ENCODE measurements at regions not wholly inside any gene's neighbourhood (a gene's known extent, or its start where the extent isn't known, plus 50 kb on each side); places are given as distances from the start of the nearest gene placed in this dataset.

DNA sequence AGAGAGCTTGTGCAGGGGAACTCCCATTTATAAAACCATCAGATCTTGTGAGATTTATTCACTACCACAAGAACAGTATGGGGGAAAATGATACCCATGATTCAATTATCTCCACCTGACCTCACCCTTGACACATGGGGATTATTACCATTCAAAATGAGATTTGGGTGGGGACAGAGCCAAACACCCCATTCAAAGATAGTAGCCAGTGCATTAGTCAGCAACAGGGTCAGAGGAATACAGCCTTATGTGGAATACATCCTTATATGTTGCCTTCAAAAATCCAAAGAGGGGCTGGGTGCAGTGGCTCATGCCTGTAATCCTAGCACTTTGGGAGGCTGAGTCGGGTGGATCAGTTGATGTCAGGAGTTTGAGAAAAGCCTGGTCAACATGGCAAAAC is 563.2 kb downstream of the CCDC171 start (continued):
- TF ChIP-seq, protein P1, sequence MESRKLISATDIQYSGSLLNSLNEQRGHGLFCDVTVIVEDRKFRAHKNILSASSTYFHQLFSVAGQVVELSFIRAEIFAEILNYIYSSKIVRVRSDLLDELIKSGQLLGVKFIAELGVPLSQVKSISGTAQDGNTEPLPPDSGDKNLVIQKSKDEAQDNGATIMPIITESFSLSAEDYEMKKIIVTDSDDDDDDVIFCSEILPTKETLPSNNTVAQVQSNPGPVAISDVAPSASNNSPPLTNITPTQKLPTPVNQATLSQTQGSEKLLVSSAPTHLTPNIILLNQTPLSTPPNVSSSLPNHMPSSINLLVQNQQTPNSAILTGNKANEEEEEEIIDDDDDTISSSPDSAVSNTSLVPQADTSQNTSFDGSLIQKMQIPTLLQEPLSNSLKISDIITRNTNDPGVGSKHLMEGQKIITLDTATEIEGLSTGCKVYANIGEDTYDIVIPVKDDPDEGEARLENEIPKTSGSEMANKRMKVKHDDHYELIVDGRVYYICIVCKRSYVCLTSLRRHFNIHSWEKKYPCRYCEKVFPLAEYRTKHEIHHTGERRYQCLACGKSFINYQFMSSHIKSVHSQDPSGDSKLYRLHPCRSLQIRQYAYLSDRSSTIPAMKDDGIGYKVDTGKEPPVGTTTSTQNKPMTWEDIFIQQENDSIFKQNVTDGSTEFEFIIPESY (IDR thresholded peaks at IDR 0.05) = no peak
- TF ChIP-seq HNF4G (IDR thresholded peaks at IDR 0.05) (no peak), FOXA2 (IDR thresholded peaks at IDR 0.05) (no peak), TAF1 (conservative IDR thresholded peaks at IDR 0.05) (no peak), RAD21 (IDR thresholded peaks at IDR 0.05) (no peak), NR2F2 (IDR thresholded peaks at IDR 0.05) (no peak), GABPA (IDR thresholded peaks at IDR 0.05 in 1 of 2, conservative IDR thresholded peaks at IDR 0.05 in 1 of 2) (no peak), JUND (IDR thresholded peaks at IDR 0.05) (no peak), EGR1 (IDR thresholded peaks at IDR 0.05; ENCODE audit: low read depth in 2 of 2) (no peak)
- TF ChIP-seq, protein P2, sequence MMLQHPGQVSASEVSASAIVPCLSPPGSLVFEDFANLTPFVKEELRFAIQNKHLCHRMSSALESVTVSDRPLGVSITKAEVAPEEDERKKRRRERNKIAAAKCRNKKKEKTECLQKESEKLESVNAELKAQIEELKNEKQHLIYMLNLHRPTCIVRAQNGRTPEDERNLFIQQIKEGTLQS (IDR thresholded peaks at IDR 0.05) = no peak

DNA sequence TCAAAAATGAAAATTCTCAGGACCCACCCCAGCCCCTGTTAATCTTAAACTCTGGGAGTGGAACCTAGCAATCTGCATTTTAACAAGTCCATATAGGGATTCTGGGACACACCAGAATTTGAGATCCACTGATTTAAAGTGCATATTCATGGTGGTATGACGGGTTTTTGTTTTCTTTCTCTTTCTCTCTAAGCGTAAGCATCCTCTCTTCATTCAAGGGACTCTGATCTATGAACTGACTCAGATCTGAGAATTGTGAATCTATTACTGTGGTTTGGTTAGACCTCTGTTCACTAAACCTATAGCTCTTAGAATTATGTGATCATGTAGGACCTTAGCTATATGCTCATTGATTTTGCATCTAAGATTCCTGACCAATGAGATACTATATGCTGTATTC is 565.2 kb downstream of the CCDC171 start:
- Histone ChIP-seq H3K9me3 (ENCODE audit: control insufficient read depth in 4 of 4, low read length in 3 of 4) (no peaks in the 10 kb centered on the region), H3K9ac (ENCODE audit: low read depth in 1 of 2, low read length in 2 of 2) (no peak overlapping the region), H3K4me1 (ENCODE audit: control insufficient read depth in 4 of 4, insufficient read depth in 4 of 4, low read length in 3 of 4) (no peaks in the 10 kb centered on the region), H3K36me3 (ENCODE audit: control insufficient read depth in 4 of 4, insufficient read depth in 3 of 4, low read depth in 1 of 4, low read length in 3 of 4) (no peaks in the 10 kb centered on the region), H3K4me3 (ENCODE audit: low read depth in 1 of 3, low read length in 3 of 3) (no peak overlapping the region), H3K27me3 (ENCODE audit: control insufficient read depth in 4 of 4, insufficient read depth in 4 of 4, low read length in 3 of 4) (no peaks in the 10 kb centered on the region), H3K27ac (ENCODE audit: low read depth in 1 of 2, low read length in 2 of 2) (no peak overlapping the region)
- TF ChIP-seq TAF1 (conservative IDR thresholded peaks at IDR 0.05) (no peak), SP1 (IDR thresholded peaks at IDR 0.05) (no peak), NR2F2 (IDR thresholded peaks at IDR 0.05) (no peak), FOXA2 (IDR thresholded peaks at IDR 0.05) (no peak), EGR1 (IDR thresholded peaks at IDR 0.05; ENCODE audit: low read depth in 2 of 2) (no peak), JUND (IDR thresholded peaks at IDR 0.05) (no peak), HNF4G (IDR thresholded peaks at IDR 0.05) (no peak), FOXA1 (IDR thresholded peaks at IDR 0.05) (no peak), RXRA (IDR thresholded peaks at IDR 0.05) (no peak), YY1 (IDR thresholded peaks at IDR 0.05) (no peak), HNF4A (conservative IDR thresholded peaks at IDR 0.05) (no peak), RAD21 (IDR thresholded peaks at IDR 0.05) (no peak), GABPA (IDR thresholded peaks at IDR 0.05 in 1 of 2, conservative IDR thresholded peaks at IDR 0.05 in 1 of 2) (no peak)
- TF ChIP-seq, protein P3, sequence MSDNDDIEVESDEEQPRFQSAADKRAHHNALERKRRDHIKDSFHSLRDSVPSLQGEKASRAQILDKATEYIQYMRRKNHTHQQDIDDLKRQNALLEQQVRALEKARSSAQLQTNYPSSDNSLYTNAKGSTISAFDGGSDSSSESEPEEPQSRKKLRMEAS (IDR thresholded peaks at IDR 0.05) = no peak
- TF ChIP-seq, protein P4, sequence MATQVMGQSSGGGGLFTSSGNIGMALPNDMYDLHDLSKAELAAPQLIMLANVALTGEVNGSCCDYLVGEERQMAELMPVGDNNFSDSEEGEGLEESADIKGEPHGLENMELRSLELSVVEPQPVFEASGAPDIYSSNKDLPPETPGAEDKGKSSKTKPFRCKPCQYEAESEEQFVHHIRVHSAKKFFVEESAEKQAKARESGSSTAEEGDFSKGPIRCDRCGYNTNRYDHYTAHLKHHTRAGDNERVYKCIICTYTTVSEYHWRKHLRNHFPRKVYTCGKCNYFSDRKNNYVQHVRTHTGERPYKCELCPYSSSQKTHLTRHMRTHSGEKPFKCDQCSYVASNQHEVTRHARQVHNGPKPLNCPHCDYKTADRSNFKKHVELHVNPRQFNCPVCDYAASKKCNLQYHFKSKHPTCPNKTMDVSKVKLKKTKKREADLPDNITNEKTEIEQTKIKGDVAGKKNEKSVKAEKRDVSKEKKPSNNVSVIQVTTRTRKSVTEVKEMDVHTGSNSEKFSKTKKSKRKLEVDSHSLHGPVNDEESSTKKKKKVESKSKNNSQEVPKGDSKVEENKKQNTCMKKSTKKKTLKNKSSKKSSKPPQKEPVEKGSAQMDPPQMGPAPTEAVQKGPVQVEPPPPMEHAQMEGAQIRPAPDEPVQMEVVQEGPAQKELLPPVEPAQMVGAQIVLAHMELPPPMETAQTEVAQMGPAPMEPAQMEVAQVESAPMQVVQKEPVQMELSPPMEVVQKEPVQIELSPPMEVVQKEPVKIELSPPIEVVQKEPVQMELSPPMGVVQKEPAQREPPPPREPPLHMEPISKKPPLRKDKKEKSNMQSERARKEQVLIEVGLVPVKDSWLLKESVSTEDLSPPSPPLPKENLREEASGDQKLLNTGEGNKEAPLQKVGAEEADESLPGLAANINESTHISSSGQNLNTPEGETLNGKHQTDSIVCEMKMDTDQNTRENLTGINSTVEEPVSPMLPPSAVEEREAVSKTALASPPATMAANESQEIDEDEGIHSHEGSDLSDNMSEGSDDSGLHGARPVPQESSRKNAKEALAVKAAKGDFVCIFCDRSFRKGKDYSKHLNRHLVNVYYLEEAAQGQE (IDR thresholded peaks at IDR 0.05) = no peak
- TF ChIP-seq, protein P2 (IDR thresholded peaks at IDR 0.05) = no peak
- TF ChIP-seq, protein P1 (IDR thresholded peaks at IDR 0.05) = no peak
- TF ChIP-seq, protein P5, sequence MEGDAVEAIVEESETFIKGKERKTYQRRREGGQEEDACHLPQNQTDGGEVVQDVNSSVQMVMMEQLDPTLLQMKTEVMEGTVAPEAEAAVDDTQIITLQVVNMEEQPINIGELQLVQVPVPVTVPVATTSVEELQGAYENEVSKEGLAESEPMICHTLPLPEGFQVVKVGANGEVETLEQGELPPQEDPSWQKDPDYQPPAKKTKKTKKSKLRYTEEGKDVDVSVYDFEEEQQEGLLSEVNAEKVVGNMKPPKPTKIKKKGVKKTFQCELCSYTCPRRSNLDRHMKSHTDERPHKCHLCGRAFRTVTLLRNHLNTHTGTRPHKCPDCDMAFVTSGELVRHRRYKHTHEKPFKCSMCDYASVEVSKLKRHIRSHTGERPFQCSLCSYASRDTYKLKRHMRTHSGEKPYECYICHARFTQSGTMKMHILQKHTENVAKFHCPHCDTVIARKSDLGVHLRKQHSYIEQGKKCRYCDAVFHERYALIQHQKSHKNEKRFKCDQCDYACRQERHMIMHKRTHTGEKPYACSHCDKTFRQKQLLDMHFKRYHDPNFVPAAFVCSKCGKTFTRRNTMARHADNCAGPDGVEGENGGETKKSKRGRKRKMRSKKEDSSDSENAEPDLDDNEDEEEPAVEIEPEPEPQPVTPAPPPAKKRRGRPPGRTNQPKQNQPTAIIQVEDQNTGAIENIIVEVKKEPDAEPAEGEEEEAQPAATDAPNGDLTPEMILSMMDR (IDR thresholded peaks at IDR 0.05; ENCODE audit: low read depth, low read length, missing input control) = no peak
- DNase-seq (ENCODE audit: low spot score) = no peak
- 92% methylated on average over 2 of the region's 2 CpGs for WGBS

Measured in liver (tissue), 8 donors.